MM.1S (cell line): ENCODE measurements at regions not wholly inside any gene's neighbourhood (a gene's known extent, or its start where the extent isn't known, plus 50 kb on each side); places are given as distances from the start of the nearest gene placed in this dataset.

Experiments
- DNase-seq: peaks from one replicate; pipeline ENCODE4 v3.0.0-alpha.2; 2015
- H2AFZ ChIP-seq: fragments of 300-600 bp; sonication (generic); 2 replicates; pipeline ENCODE4 v1.6.0; 2016; ENCODE audit warnings: antibody characterized with exemption, low read length
- H3F3A ChIP-seq: fragments of 300-600 bp; sonication (generic); 2 replicates; pipeline ENCODE4 v1.6.1; 2016; ENCODE audit warnings: mild to moderate bottlenecking, antibody characterized with exemption, low read length, moderate library complexity, mixed read lengths; ENCODE audit not compliant: insufficient read depth
- H3K27ac ChIP-seq: fragments of 300-600 bp; sonication (generic); 2 replicates; pipeline ENCODE4 v1.5.1; 2016; ENCODE audit warnings: mild to moderate bottlenecking, low read length
- H3K27me3 ChIP-seq: fragments of 300-600 bp; sonication (generic); replicated peaks from 2 replicates; pipeline ENCODE4 v1.6.0; 2016; ENCODE audit warnings: low read length; ENCODE audit not compliant: insufficient read depth
- H3K36me3 ChIP-seq: fragments of 300-600 bp; sonication (generic); replicated peaks from 2 replicates; pipeline ENCODE4 v1.6.1; 2016; ENCODE audit warnings: mild to moderate bottlenecking, low read length, mixed read lengths; ENCODE audit not compliant: insufficient read depth
- H3K4me1 ChIP-seq: fragments of 300-600 bp; sonication (generic); 2 replicates; pipeline ENCODE4 v1.6.1; 2016; ENCODE audit warnings: low read length, mixed read lengths
- H3K4me2 ChIP-seq: fragments of 300-600 bp; sonication (generic); 2 replicates; pipeline ENCODE4 v1.6.0; 2016; ENCODE audit warnings: low read depth, low read length
- H3K4me3 ChIP-seq: fragments of 300-600 bp; sonication (generic); 2 replicates; pipeline ENCODE4 v1.5.1; 2016; ENCODE audit warnings: low read length, mixed read lengths
- H3K79me2 ChIP-seq: fragments of 300-600 bp; sonication (generic); 2 replicates; pipeline ENCODE4 v1.6.1; 2016; ENCODE audit warnings: mixed run types, low read length, mixed read lengths
- H3K9ac ChIP-seq: fragments of 300-600 bp; sonication (generic); 2 replicates; pipeline ENCODE4 v1.6.1; 2016; ENCODE audit warnings: low read length, mixed read lengths
- H3K9me2 ChIP-seq: fragments of 300-600 bp; sonication (generic); replicated peaks from 2 replicates; pipeline ENCODE4 v1.6.1; 2016; ENCODE audit warnings: mild to moderate bottlenecking, low read length, mixed read lengths; ENCODE audit not compliant: insufficient read depth
- H3K9me3 ChIP-seq: fragments of 300-600 bp; sonication (generic); replicated peaks from 2 replicates; pipeline ENCODE4 v1.6.1; 2016; ENCODE audit warnings: mild to moderate bottlenecking, low read length, mixed read lengths; ENCODE audit not compliant: insufficient read depth
- H4K20me1 ChIP-seq: fragments of 300-600 bp; sonication (generic); 2 replicates; pipeline ENCODE4 v1.6.1; 2016; ENCODE audit warnings: mild to moderate bottlenecking, low read length, moderate library complexity, mixed read lengths; ENCODE audit not compliant: insufficient read depth
- EZH2 ChIP-seq: fragments of 300-600 bp; sonication (generic); optimal IDR thresholded peaks from 2 replicates; pipeline ENCODE3; 2017; ENCODE audit warnings: low read depth, mild to moderate bottlenecking, antibody characterized with exemption, low read length, mixed read lengths
- EZH2phosphoT487 ChIP-seq: fragments of 300-600 bp; sonication (generic); IDR thresholded peaks from 2 replicates; pipeline ENCODE4 v1.6.1; 2018; ENCODE audit warnings: antibody characterized with exemption, low read length
- TF ChIP-seq, protein P1 (sequence below): fragments of 300-600 bp; sonication (generic); IDR thresholded peaks from 2 replicates; pipeline ENCODE4 v1.5.1; 2016; ENCODE audit warnings: antibody characterized with exemption, low read length, mixed read lengths

DNA sequence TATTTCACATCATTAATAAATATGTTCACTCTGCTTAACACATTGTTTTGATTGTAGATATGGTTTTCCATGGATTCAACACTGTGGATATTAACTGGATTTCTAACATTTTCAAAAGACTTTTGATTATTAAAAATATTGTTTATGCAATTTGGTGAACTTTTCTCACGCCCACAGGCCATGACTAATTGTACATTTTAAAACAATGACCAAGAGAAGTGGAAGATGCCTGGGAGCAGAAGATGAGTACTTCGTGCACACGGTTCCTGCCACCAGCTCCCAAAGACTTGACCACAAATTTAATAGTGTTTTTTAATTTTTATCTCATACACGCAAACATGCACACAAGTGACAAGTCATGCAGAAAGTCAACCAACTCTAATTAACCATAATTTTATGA, 451.0 kb upstream of the ADARB2 start:
- no peak overlapping the region for H3K27ac ChIP-seq
- DNase-seq: no peak
- no peaks in the 10 kb centered on the region for H4K20me1 ChIP-seq
- H3K9ac ChIP-seq: no peak overlapping the region
- no peak overlapping the region for H2AFZ ChIP-seq
- TF ChIP-seq EZH2: no peak
- TF ChIP-seq, protein P1, sequence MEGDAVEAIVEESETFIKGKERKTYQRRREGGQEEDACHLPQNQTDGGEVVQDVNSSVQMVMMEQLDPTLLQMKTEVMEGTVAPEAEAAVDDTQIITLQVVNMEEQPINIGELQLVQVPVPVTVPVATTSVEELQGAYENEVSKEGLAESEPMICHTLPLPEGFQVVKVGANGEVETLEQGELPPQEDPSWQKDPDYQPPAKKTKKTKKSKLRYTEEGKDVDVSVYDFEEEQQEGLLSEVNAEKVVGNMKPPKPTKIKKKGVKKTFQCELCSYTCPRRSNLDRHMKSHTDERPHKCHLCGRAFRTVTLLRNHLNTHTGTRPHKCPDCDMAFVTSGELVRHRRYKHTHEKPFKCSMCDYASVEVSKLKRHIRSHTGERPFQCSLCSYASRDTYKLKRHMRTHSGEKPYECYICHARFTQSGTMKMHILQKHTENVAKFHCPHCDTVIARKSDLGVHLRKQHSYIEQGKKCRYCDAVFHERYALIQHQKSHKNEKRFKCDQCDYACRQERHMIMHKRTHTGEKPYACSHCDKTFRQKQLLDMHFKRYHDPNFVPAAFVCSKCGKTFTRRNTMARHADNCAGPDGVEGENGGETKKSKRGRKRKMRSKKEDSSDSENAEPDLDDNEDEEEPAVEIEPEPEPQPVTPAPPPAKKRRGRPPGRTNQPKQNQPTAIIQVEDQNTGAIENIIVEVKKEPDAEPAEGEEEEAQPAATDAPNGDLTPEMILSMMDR: no peak
- TF ChIP-seq EZH2phosphoT487: no peak
- no peaks in the 10 kb centered on the region for H3K79me2 ChIP-seq
- no peaks in the 10 kb centered on the region for H3K27me3 ChIP-seq
- no peak overlapping the region for H3K4me2 ChIP-seq
- H3K4me3 ChIP-seq: no peak overlapping the region
- no peaks in the 10 kb centered on the region for H3K36me3 ChIP-seq
- H3K4me1 ChIP-seq: no peaks in the 10 kb centered on the region
- no peaks in the 10 kb centered on the region for H3K9me3 ChIP-seq
- H3K9me2 ChIP-seq: no peaks in the 10 kb centered on the region
- no peaks in the 10 kb centered on the region for H3F3A ChIP-seq

DNA sequence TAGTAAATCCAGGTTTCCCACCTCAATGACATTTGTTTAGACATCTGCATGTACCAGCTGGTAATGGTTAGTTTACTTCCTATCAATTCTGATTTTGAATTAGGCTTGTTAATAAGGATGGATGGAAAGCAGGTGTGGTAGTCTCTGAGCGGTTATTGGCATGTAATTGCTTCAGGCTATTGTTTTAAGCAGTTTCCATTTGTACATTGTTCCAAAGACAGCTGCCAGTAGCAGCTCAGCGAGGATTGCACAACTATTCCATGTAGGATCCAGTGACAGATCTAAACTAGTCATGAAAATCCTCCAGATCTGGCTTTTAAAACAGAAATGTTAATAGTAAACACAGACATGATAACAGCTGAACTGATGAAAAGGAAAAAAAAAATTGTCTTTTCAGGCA, 436.0 kb upstream of the ADARB2 start:
- H3K4me2 ChIP-seq: no peak overlapping the region
- no peak overlapping the region for H3K9ac ChIP-seq
- no peaks in the 10 kb centered on the region for H3K79me2 ChIP-seq
- H3K27me3 ChIP-seq: no peaks in the 10 kb centered on the region
- no peak for DNase-seq
- no peaks in the 10 kb centered on the region for H3K36me3 ChIP-seq
- H3K27ac ChIP-seq: no peak overlapping the region
- H3K9me3 ChIP-seq: no peaks in the 10 kb centered on the region
- H3K4me1 ChIP-seq: no peaks in the 10 kb centered on the region
- H2AFZ ChIP-seq: no peak overlapping the region
- no peak overlapping the region for H3K4me3 ChIP-seq
- TF ChIP-seq, protein P1: no peak
- TF ChIP-seq EZH2phosphoT487 (no peak), EZH2 (no peak)
- no peaks in the 10 kb centered on the region for H4K20me1 ChIP-seq
- H3F3A ChIP-seq: no peaks in the 10 kb centered on the region
- H3K9me2 ChIP-seq: no peaks in the 10 kb centered on the region

DNA sequence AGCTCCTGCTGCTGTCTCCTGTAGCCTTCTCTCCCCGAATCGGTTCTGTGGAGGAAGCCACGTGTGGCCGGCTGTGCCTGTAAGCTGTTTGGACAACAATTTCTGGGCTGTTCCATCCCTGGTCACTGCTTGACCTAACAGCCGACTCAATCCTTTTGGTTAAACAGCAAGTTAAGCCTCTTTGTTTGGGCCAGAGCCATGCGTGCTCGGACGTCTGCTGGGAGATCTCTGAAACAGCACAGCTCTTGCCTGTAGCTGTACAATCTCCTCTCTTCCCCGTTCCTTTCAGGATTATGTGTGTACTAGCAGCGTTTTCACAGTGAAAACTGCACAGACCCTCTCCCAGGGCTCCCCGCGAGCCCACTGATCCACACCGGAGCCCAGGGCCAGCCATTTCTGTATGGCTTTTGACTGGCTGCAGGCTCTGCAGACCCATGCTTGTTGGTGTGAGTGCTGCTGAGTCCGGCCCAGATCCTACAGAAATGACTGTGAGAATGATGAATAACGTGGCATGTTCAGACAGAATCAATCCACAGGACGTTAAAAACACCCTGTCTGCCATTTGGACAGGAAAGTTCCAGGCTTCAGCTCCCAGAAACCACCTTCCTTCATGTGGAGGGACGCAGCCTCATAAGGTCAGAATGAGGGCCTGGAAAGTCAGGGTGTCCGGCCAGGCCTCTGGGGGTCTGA, 428.6 kb upstream of the ADARB2 start:
- no peak overlapping the region for H3K27ac ChIP-seq
- no peak for DNase-seq
- H3F3A ChIP-seq: no peaks in the 10 kb centered on the region
- no peaks in the 10 kb centered on the region for H3K4me1 ChIP-seq
- TF ChIP-seq EZH2phosphoT487: no peak
- no peaks in the 10 kb centered on the region for H3K27me3 ChIP-seq
- no peaks in the 10 kb centered on the region for H3K36me3 ChIP-seq
- no peak overlapping the region for H3K9ac ChIP-seq
- no peak overlapping the region for H2AFZ ChIP-seq
- no peaks in the 10 kb centered on the region for H3K79me2 ChIP-seq
- no peaks in the 10 kb centered on the region for H3K9me2 ChIP-seq
- H3K4me3 ChIP-seq: no peak overlapping the region
- H3K9me3 ChIP-seq: no peaks in the 10 kb centered on the region
- H4K20me1 ChIP-seq: no peaks in the 10 kb centered on the region
- H3K4me2 ChIP-seq: no peak overlapping the region

DNA sequence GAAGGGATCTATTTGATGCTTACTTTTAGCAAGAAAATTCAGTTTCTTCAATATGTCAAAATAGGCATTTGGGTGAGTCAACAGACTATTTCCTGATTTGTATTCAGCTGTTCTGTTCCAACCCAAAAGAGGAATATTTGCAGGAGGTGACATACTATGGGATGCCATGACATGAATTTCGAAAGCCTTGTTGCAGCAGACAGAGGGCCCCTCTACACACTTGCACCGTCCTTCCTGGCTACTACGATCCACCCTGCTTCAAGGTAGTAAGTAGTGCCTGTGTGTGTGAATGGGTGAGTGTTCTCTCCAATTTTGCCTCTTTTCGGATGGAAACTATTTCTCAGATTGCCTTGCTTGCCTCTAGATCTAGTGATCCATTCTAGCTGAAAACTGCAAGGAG, 413.0 kb upstream of the ADARB2 start:
- Histone ChIP-seq H3K4me3 (no peak overlapping the region), H3K27ac (no peak overlapping the region), H3K79me2 (no peaks in the 10 kb centered on the region), H3K27me3 (no peaks in the 10 kb centered on the region), H3K36me3 (no peaks in the 10 kb centered on the region), H2AFZ (no peak overlapping the region), H3K9ac (no peak overlapping the region), H3K9me3 (no peaks in the 10 kb centered on the region), H3K4me2 (no peak overlapping the region), H3F3A (no peaks in the 10 kb centered on the region), H4K20me1 (no peaks in the 10 kb centered on the region), H3K4me1 (0 out of 2 replicates have a peak, but pooled peaks cover 3% of the 10 kb centered on the region), H3K9me2 (no peaks in the 10 kb centered on the region)
- no peak for DNase-seq
- TF ChIP-seq EZH2 (no peak), EZH2phosphoT487 (no peak)
- TF ChIP-seq, protein P1: no peak
